OCI-LY1 (cell line): ENCODE measurements at regions not wholly inside any gene's neighbourhood (a gene's known extent, or its start where the extent isn't known, plus 50 kb on each side); places are given as distances from the start of the nearest gene placed in this dataset.

ENCODE experiments used
- EZH2 ChIP-seq: fragments of 200-600 bp; sonication (generic), shearing (Covaris generic); IDR thresholded peaks from 2 replicates; pipeline ENCODE4 v1.8.0; 2017; ENCODE audit warnings: borderline replicate concordance, mixed run types, mild to moderate bottlenecking, antibody characterized with exemption, low read length, moderate library complexity, mixed read lengths
- TF ChIP-seq, protein P1 (sequence below): fragments of 200-600 bp; sonication (generic), shearing (Covaris generic); IDR thresholded peaks from 2 replicates; pipeline ENCODE4 v1.5.1; 2017; ENCODE audit warnings: mild to moderate bottlenecking, antibody characterized with exemption, low read length, moderate library complexity, mixed read lengths

DNA sequence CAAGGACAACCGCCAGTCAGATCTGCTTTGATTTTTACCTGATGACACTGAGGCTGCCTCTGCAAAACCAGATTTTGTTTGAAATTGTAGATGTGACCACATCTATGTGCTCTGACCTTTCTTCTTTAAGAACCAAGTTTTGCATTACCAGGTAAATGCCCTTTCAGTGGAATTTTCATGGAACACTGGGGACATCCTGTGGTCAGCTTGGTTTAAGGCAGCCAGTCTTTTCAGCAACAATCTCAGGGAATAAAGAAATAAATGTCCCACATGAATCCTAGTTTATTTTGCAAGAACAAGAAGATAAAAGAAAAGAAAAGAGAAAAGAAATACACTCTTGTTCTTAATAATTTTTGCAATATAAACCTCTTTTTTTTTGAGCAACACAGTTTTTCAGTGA, 90.6 kb downstream of the POU3F3 start:
- TF ChIP-seq, protein P1, sequence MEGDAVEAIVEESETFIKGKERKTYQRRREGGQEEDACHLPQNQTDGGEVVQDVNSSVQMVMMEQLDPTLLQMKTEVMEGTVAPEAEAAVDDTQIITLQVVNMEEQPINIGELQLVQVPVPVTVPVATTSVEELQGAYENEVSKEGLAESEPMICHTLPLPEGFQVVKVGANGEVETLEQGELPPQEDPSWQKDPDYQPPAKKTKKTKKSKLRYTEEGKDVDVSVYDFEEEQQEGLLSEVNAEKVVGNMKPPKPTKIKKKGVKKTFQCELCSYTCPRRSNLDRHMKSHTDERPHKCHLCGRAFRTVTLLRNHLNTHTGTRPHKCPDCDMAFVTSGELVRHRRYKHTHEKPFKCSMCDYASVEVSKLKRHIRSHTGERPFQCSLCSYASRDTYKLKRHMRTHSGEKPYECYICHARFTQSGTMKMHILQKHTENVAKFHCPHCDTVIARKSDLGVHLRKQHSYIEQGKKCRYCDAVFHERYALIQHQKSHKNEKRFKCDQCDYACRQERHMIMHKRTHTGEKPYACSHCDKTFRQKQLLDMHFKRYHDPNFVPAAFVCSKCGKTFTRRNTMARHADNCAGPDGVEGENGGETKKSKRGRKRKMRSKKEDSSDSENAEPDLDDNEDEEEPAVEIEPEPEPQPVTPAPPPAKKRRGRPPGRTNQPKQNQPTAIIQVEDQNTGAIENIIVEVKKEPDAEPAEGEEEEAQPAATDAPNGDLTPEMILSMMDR: no peak; the same call in 1 of the 2 replicates
- TF ChIP-seq EZH2: no peak
